GM23338 (cell line): ENCODE measurements at regions not wholly inside any gene's neighbourhood (a gene's known extent, or its start where the extent isn't known, plus 50 kb on each side); places are given as distances from the start of the nearest gene placed in this dataset.

Experiments
- CTCF ChIP-seq, 2 experiments: fragments of 200-600 bp in 1 of 2; sonication (generic) in 1 of 2; conservative IDR thresholded peaks; 2 replicates each; pipeline versions ENCODE4 v1.5.1 to v1.6.1; 2016 to 2017; ENCODE audit warnings: antibody characterized with exemption in 2 of 2, low read depth in 2 of 2, mild to moderate bottlenecking in 2 of 2, moderate library complexity in 1 of 2
- ETS1 ChIP-seq: IDR thresholded peaks from 2 replicates; pipeline ENCODE4 v1.6.1; 2016; ENCODE audit warnings: antibody characterized with exemption
- EZH2 ChIP-seq: fragments of 200-600 bp; sonication (generic); IDR thresholded peaks from one replicate; pipeline ENCODE4 v1.8.0; 2017; ENCODE audit warnings: antibody characterized with exemption, mild to moderate bottlenecking, low read depth; ENCODE audit not compliant: unreplicated experiment
- POLR2AphosphoS5 ChIP-seq: IDR thresholded peaks from 2 replicates; pipeline ENCODE4 v1.6.1; 2016; ENCODE audit warnings: antibody characterized with exemption, low read depth
- ZNF331 ChIP-seq: fragments of 250-450 bp; sonication (Bioruptor Pico); IDR thresholded peaks from 2 replicates; pipeline ENCODE4 v1.5.0; 2020; ENCODE audit warnings: low read depth, mild to moderate bottlenecking, moderate library complexity

DNA sequence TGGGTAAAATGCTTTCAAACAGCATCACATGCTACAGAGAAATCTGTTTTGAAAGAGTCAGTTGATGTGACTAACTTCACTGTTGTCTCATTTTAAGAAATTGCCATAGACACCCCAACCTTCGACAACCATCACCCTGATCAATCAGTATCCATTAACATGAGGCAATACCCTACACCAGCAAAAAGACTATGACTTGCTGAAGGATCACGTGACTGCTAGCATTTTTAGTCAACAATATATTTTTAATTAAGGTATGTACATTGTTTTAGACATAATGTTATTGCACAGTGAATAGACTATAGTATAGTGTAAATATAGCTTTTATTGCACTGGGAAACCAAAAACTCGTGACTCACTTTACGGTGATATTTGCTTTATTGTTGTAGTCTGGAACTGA is 200.0 kb upstream of the ARHGAP24 start:
- no peak for TF ChIP-seq CTCF (conservative IDR thresholded peaks at IDR 0.05; ENCODE audit: low read depth in 2 of 2)
- TF ChIP-seq EZH2: no peak
- no peak for TF ChIP-seq ZNF331 (CRISPR knock-in tag)
- no peak for TF ChIP-seq ETS1
- no peak for TF ChIP-seq POLR2AphosphoS5
